GM19239 (cell line): ENCODE measurements at regions not wholly inside any gene's neighbourhood (a gene's known extent, or its start where the extent isn't known, plus 50 kb on each side); places are given as distances from the start of the nearest gene placed in this dataset.

Experiments used
- DNase-seq: peaks from one replicate; pipeline ENCODE4 v3.0.0; 2011; ENCODE audit warnings: low spot score; ENCODE audit not compliant: insufficient read length
- FAIRE-seq: peaks from 2 replicates; lab custom pipeline; 2011; peaks lifted over from hg19 to GRCh38; lab: Jason Lieb, UNC

DNA sequence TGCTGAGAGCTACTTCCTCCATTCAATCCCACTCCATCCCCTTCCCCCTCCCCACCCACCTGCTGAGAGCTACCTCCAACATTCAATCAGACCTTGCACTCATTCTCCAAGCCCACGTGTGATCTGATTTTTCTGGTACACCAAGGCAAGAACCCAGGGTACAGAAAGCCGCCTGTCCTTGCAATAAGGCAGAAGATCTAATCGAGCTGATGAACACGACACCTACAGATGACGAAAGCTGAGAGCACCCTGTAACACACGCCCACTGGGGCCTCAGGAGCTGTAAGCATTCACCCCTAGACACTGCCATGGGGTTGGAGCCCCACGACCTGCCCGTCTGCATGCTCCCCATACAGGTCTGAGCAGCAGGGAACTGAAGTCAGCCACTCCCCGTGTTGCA is 58.3 kb downstream of the TRIML1 start:
- FAIRE-seq (no peak), DNase-seq (no peak)

DNA sequence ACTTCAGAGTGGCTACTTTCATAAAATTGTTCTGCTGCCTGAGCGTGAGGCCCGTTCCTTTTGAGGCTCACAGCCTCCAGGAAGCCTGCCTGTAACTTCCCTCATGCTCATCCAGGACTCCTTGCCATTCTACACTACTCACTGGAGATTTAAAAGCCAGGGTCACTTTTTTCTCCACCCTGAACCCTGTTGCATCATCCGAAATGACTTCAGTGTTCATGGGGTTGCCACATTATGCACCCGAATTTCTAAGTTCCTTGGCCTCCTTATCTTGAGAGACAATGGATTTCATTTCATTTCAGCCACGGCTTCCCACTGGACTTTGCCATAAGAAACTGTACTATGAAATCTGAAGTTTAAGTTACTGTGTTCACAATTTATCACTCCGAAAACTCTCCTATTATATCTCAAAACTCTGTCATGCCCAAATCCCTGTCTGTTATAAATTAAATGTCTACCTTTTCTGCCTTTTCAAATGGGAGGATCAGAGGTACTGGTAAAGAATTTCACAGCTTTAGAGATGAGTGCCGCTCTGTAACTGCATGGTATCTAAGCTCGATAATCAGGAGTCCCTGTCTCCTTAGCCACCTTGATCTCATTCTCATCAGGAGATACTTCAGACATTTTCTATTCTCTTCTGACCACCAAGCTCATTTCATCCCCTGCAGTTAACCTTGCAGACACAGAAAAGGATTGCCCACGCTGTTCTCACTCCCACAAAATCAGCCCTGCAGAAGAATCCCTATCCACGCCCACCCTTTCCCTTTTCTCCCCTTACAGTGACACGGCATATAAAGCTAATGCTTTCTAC is 59.9 kb downstream of the TRIML1 start:
- no peak for FAIRE-seq
- DNase-seq = no peak

DNA sequence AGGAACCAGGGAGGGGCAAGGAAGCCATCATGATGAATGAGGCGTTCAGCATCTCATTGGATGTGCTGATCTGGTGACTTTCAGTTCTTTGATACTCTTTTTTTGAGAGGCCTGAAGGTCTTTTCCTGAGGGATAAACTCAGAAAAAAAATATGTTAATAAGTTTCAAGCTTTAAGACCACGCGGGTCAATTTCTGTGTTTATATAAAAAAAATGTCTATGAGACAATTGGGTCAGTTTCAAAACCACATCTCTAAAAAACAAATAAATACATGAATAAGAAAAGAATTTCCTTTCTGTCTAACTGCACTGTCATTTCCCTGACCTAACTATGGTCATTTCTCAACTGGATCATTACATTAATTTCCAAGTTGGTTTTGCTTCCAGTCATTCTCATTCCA is 62.6 kb downstream of the TRIML1 start:
- FAIRE-seq (no peak), DNase-seq (no peak)

DNA sequence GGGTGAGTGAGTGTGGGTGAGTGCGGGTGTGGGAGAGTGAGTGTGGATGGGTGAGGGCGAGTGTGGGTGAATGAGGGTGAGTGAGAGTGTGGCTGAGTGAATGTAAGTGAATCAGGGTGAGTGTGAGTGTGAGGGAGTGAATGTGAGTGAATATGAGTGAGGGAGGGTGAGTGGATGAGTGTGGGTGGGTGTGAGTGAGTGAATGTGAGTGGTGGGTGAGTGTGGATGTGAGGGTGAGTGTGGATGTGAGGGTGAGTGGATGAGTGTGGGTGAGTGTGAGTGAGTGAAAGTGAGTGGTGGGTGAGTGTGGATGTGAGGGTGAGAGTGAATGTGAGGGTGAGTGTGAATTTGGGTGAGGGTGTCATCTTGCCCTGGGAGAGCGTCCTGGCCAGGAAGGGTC is 67.5 kb downstream of the TRIML1 start:
- FAIRE-seq = no peak

DNA sequence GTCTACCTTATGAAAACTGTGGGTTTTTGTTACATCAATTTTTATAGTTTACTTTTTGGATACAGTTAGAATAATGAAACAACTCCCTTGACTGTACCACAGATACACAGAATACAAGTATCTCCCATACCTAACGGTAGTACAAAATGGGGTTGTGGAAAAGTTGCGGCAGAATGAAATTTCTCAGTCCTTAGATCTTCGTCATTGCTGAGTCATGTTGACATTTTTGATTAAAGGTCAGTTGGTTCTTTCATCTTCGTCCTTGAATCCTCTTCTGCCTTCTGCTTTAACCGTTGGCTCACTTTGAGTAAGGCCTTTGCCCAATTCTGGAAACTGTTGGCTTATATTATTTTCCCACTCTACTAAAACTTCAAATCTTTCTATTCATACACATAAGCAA is 75.6 kb downstream of the TRIML1 start:
- FAIRE-seq (no peak), DNase-seq (no peak)

More for the DNA sequence above, 67.5 kb downstream of the TRIML1 start:
- no peak for DNase-seq

GRCh38 chr4:188218392-188218791 is 79.2 kb downstream of the TRIML1 start:
- FAIRE-seq (no peak), DNase-seq (no peak)

DNA sequence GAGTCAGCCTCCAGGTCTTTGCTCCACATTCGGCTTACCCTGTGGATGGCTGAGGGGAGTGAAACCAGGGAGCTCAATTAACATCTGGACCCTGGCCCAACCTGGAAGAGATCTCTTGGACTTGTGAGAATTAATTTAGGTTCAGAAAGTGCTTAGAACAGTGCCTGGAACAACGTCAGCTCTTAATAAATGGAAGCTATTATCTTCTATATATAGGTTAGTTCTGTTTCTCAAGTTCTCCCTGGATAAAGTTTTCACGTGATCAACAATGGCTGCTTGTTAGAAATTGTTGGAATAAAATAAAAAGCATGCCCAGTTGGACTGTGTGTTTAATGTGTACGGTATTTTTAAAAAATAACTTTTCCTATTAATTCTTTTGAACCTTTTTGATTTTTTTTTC is 80.8 kb downstream of the TRIML1 start:
- FAIRE-seq (no peak), DNase-seq (no peak)

GRCh38 chr4:188221090-188221489 is 81.8 kb downstream of the TRIML1 start:
- DNase-seq (no peak), FAIRE-seq (no peak)

GRCh38 chr4:188228279-188228678 is 89.0 kb downstream of the TRIML1 start:
- no peak for DNase-seq
- no peak for FAIRE-seq

DNA sequence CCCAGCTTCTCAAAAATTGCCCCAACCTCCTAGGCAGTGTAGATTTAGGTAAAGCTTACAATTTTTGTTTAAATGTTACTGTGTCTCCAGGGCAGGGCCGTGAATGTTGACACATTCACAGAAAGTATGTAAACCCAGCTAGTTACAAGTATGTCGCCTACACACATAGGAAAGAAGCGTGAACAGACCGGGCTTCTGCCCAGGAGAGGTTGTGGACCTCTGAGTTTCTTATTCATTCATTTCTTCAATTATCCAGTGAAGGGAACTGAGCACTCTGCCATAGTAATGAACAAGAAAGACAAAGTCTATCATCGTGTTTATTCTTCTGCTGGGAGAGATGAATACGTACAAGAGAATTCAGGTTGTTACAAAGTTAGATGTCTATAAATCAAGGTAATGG is 93.2 kb downstream of the TRIML1 start:
- DNase-seq = no peak
- FAIRE-seq = no peak

- DNase-seq = no peak
- no peak for FAIRE-seq
Measured at GRCh38 chr4:188242041-188242440, 102.8 kb downstream of the TRIML1 start.

GRCh38 chr4:188245651-188246050 is 106.4 kb downstream of the TRIML1 start:
- FAIRE-seq (no peak), DNase-seq (no peak)

DNA sequence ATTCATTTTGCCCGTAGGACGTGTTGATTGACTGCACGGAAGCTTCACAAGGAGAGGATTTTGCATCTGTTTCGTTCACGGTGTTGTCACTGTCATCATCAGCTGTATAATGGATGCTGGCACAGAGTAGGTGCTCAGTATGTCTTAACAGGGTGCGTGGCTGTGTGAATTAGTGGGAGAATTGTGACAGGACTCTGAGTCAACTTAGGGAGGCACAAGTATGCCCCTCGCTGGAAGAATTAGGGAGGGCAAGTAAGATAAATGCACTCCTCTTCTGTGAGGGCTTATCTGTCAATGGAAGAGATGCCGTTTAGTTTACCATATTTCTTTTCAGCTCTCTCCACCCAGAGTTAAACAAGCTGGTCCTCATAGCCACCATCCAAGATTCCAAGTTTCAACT is 107.2 kb downstream of the TRIML1 start:
- no peak for DNase-seq
- FAIRE-seq = no peak

- FAIRE-seq (no peak), DNase-seq (no peak)
Measured at GRCh38 chr4:188254211-188254610, 115.0 kb downstream of the TRIML1 start.

DNA sequence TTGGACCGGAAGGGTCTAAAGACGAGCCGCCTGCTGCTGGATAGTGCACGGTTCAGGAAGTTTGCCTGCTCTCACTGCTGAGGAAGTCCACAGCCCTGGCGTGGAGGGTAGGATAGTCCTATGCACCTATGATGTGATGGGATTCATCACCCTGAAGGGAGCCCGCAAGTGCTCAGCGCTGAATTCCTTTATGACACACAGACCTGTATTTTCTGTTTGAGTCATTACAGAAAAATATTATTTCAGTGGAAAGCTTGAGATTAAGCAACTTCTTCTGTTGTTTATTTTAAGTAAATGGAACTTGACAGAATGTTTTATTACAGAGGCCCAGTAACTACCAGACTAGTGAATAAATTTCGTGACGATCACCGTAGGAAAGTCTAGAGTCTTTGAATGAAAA is 123.2 kb downstream of the TRIML1 start:
- DNase-seq (no peak), FAIRE-seq (no peak)

DNA sequence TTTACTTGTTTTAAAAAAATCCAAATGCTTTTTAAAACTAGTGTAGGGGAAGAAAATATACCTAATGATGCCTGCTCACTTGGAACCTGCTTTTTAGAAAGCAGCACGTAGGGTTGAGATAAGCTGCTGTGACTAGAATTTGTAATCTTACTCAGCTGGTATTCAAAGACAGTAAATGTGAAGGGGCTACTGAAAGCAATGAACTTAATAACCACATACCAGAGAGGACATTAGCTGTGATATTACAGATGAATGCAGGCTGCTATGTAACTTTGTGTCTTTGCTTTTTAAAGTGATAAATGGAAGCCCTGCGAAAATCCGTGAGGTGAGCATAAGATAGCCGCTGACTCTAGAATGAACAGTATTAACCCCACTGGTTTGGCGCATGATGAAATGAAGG is 124.1 kb downstream of the TRIML1 start:
- FAIRE-seq = no peak
- DNase-seq = no peak

DNA sequence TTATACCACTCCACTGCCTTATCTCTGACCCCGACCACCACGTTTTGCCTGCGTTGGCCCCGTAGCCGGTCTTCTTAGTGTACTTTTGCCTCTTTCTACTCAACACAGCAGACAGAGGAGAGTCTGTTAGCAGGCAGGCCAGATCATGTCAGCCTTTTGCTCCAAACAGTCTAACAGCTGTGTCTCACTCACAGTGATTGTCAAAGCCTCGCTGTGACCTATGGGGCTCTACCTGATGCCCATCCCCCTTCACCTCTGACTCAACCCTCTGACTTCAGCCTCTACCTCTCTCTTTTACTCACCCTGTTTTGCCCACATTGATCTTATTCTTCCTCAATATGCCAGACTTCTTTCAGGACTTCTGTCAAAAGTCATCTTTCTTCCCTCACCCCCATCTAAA is 127.1 kb downstream of the TRIML1 start:
- FAIRE-seq = no peak
- DNase-seq = no peak

DNA sequence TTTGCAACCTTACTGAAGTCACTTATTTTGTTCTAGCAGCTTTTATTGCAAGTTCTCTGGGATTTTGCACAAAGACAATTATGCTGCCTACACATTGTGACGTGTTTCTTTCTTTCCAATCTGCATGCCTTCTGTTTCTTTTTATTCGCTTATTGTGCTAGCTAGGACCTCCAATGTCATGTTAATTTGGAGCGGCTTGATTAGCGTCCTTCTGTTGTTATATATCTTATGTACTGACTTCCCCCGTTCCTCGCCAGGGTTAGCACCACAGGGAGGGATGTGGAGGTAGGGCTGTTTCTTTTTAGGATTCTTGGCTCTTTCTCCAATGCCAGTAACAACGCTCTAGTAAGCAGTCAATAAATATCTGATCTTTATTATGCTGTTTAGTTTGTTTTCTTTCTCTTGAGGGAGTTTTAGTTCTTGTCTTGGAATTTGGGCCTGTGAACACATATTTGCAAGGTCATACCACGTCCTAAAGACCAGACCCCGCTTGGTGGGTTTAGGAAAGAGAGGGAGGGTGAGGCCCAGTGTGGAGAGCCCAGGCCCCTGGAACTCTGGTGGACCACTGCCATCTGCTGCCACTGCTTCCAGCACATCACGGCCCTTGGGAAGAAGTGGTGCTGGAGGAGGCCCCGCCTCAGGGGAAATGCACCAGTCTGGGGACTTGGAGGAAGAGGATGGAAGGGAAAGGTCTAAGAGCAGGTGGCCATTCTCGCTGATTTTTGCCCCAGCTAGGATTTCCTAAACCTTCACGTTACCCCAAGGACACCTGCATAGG is 129.1 kb downstream of the TRIML1 start:
- no peak for FAIRE-seq

GRCh38 chr4:188270273-188271069 is 131.2 kb downstream of the TRIML1 start:
- DNase-seq (no peak), FAIRE-seq (no peak)

More for the DNA sequence above, 129.1 kb downstream of the TRIML1 start:
- DNase-seq = no peak

GRCh38 chr4:188275686-188276085 is 136.4 kb downstream of the TRIML1 start:
- DNase-seq (no peak), FAIRE-seq (no peak)

DNA sequence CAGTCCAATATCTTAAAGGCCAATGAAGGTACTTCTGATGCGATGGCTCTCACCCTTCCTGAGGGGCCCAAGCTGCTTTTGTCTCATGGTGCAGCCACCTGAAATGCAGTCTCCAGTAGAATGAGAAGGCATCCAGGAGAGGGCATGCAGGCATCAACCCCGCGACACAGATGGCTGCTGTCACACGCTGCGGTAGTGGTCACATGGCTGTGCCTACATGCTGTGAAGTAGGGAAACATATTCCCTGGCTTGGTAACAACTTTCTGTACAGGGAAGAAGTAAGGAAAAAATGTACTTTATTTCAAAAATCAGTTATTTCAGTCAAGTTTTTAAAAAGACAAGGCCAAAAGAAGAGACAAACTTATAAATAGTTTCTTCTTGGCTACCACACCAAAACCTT is 139.9 kb downstream of the TRIML1 start:
- FAIRE-seq = no peak
- DNase-seq = no peak
